Endothelial cell of umbilical vein (primary cell): ENCODE measurements at regions not wholly inside any gene's neighbourhood (a gene's known extent, or its start where the extent isn't known, plus 50 kb on each side); places are given as distances from the start of the nearest gene placed in this dataset.

Experiments used
- BruUV-seq: library from RNA; stranded (reverse); fragments of 400-500 nt; replicated peaks from 2 replicates; lab custom pipeline; 2021; lab: Mats Ljungman, UMichigan
- CTCF ChIA-PET: fragments of 300-600, 350-600 bp; sonication (Branson Sonifier 250); formaldehyde crosslinking; loops from one replicate; lab custom pipeline; 2021; ENCODE audit warnings: antibody characterized with exemption, inconsistent platforms; lab: Charles Lee
- POLR2A ChIA-PET: fragments of 300-600, 350-600 bp; sonication (Branson Sonifier 250); formaldehyde crosslinking; loops from one replicate; lab custom pipeline; 2021; ENCODE audit warnings: antibody characterized with exemption, inconsistent platforms; lab: Charles Lee
- DNase-seq: peaks from one replicate; pipeline ENCODE4 v3.0.0-alpha.2; 2011; ENCODE audit warnings: low read depth, low spot score
- FAIRE-seq: peaks from 2 replicates; lab custom pipeline; 2011; peaks lifted over from hg19 to GRCh38; lab: Jason Lieb, UNC
- H2AFZ ChIP-seq: 2 replicates; pipeline ENCODE4 v1.6.0; 2012; ENCODE audit warnings: low read depth, low read length, control low read depth, inconsistent platforms
- H3K27ac ChIP-seq: 2 replicates; pipeline ENCODE4 v1.5.1; 2011; ENCODE audit warnings: low read depth, mild to moderate bottlenecking, control low read depth, low read length, moderate library complexity; ENCODE audit not compliant: insufficient read depth
- H3K27me3 ChIP-seq, 2 experiments: 2 replicates each; pipeline versions ENCODE4 v1.6.0 to v1.6.1; 2011; ENCODE audit warnings: low read length in 2 of 2, mixed read lengths in 1 of 2; ENCODE audit not compliant: control insufficient read depth in 2 of 2, insufficient read depth in 2 of 2
- H3K36me3 ChIP-seq, 2 experiments: 2 replicates in 1 of 2; 3 replicates in 1 of 2; pipeline ENCODE4 v1.5.1; 2011; ENCODE audit warnings: low read length in 2 of 2, mild to moderate bottlenecking in 1 of 2, moderate library complexity in 1 of 2; ENCODE audit not compliant: control insufficient read depth in 2 of 2, insufficient read depth in 2 of 2; ENCODE audit errors: extremely low read depth in 1 of 2
- H3K4me1 ChIP-seq: 3 replicates; pipeline ENCODE4 v1.5.1; 2011; ENCODE audit warnings: mild to moderate bottlenecking, low read length; ENCODE audit not compliant: control insufficient read depth, insufficient read depth; ENCODE audit errors: extremely low read depth
- H3K4me2 ChIP-seq: 2 replicates; pipeline ENCODE4 v1.6.1; 2011; ENCODE audit warnings: low read length, control low read depth, mixed read lengths; ENCODE audit not compliant: insufficient read depth
- H3K4me3 ChIP-seq, 3 experiments: fragments of 200-600 bp in 1 of 3; sonication (generic), shearing (Covaris generic) in 1 of 3; replicated peaks in 1 of 3; 2 replicates each; pipeline ENCODE4 v1.5.1; 2011 to 2016; ENCODE audit warnings: control low read depth in 3 of 3, low read length in 3 of 3, mild to moderate bottlenecking in 2 of 3, inconsistent platforms in 1 of 3, low read depth in 1 of 3, moderate library complexity in 1 of 3; ENCODE audit not compliant: insufficient read depth in 1 of 3
- H3K79me2 ChIP-seq: 2 replicates; pipeline ENCODE4 v1.6.0; 2012; ENCODE audit warnings: low read length, inconsistent platforms; ENCODE audit not compliant: control insufficient read depth, insufficient read depth
- H3K9ac ChIP-seq: replicated peaks from 2 replicates; pipeline ENCODE3; 2011; ENCODE audit warnings: low read length, control low read depth; ENCODE audit not compliant: insufficient read depth; ENCODE audit errors: extremely low read depth
- H3K9me1 ChIP-seq: replicated peaks from 3 replicates; pipeline ENCODE4 v1.6.0; 2011; ENCODE audit warnings: mild to moderate bottlenecking, low read length; ENCODE audit not compliant: control insufficient read depth, insufficient read depth; ENCODE audit errors: extremely low read depth
- H3K9me3 ChIP-seq: replicated peaks from 2 replicates; pipeline ENCODE4 v1.5.1; 2012; ENCODE audit warnings: low read length, inconsistent platforms; ENCODE audit not compliant: control insufficient read depth, insufficient read depth
- H4K20me1 ChIP-seq: replicated peaks from 2 replicates; pipeline ENCODE3; 2011; ENCODE audit warnings: mild to moderate bottlenecking, low read length; ENCODE audit not compliant: control insufficient read depth, insufficient read depth; ENCODE audit errors: extremely low read depth
- CTCF ChIP-seq, 2 donors: IDR thresholded peaks; 1 replicate in 1 of 2; 2 replicates in 1 of 2; pipeline ENCODE4 v1.5.1; 2011; ENCODE audit warnings: low read length in 2 of 2, mild to moderate bottlenecking in 2 of 2, moderate library complexity in 2 of 2, control low read depth in 1 of 2, inconsistent platforms in 1 of 2, low read depth in 1 of 2; ENCODE audit not compliant: insufficient read depth in 1 of 2; ENCODE audit errors: extremely low read depth in 1 of 2
- EZH2 ChIP-seq: IDR thresholded peaks from 2 replicates; pipeline ENCODE4 v1.6.1; 2012; ENCODE audit warnings: borderline replicate concordance, low read depth, mild to moderate bottlenecking, moderate library complexity, low read length, inconsistent platforms; ENCODE audit not compliant: severe bottlenecking
- FOS ChIP-seq: IDR thresholded peaks from 2 replicates; pipeline ENCODE4 v1.6.1; 2011; ENCODE audit warnings: mild to moderate bottlenecking, low read length, moderate library complexity, borderline replicate concordance; ENCODE audit not compliant: insufficient read depth
- GATA2 ChIP-seq: IDR thresholded peaks from 2 replicates; pipeline ENCODE4 v1.7.0; 2011; ENCODE audit warnings: low read depth, mild to moderate bottlenecking, moderate library complexity, mixed read lengths, low read length; ENCODE audit not compliant: insufficient read length, insufficient read depth
- JUN ChIP-seq: IDR thresholded peaks from 2 replicates; pipeline ENCODE4 v1.6.1; 2011; ENCODE audit warnings: borderline replicate concordance, low read depth; ENCODE audit not compliant: insufficient read length, insufficient read depth
- MAX ChIP-seq: IDR thresholded peaks from 2 replicates; pipeline ENCODE4 v1.6.1; 2011; ENCODE audit not compliant: insufficient read depth, insufficient read length
- MYC ChIP-seq: IDR thresholded peaks from one replicate; pipeline ENCODE4 v1.6.1; 2011; ENCODE audit warnings: mild to moderate bottlenecking, low read depth, low read length
- POLR2A ChIP-seq: IDR thresholded peaks from 2 replicates; pipeline ENCODE4 v1.6.1; 2012; ENCODE audit warnings: low read depth, mild to moderate bottlenecking, control low read depth, low read length
- POLR2AphosphoS5 ChIP-seq: IDR thresholded peaks from 2 replicates; pipeline ENCODE4 v1.6.1; 2012; ENCODE audit warnings: low read depth, mild to moderate bottlenecking, control low read depth, low read length, moderate library complexity; ENCODE audit not compliant: insufficient read depth
- dilution Hi-C: fragments of 300-500 bp; cut with MboI; formaldehyde crosslinking; loops from one replicate; pipeline ENCODE4 v1.15.0; 2019; ENCODE audit warnings: low sequenced_read_pairs; ENCODE audit not compliant: extremely low pct_ligation_motif_present
- intact Hi-C: fragments of 100-400 bp; cut with micrococcal nuclease; formaldehyde crosslinking; loops from one replicate; pipeline ENCODE4 v1.10.0; 2022

GRCh38 chr4:180946188-180946587 lies 1297.0 kb upstream of the TENM3 start:
- FAIRE-seq (no peak), DNase-seq (no peak)
- Histone ChIP-seq H3K36me3 (no peaks in the 10 kb centered on the region), H3K79me2 (no peaks in the 10 kb centered on the region), H3K9ac (no peak overlapping the region), H3K4me1 (no peaks in the 10 kb centered on the region), H3K4me2 (no peak overlapping the region), H3K27ac (no peak overlapping the region), H3K9me3 (peaks cover 1% of the 10 kb centered on the region), H3K27me3 (no peaks in the 10 kb centered on the region), H3K4me3 (no peak overlapping the region), H2AFZ (no peak overlapping the region), H4K20me1 (no peaks in the 10 kb centered on the region), H3K9me1 (no peaks in the 10 kb centered on the region)
- TF ChIP-seq CTCF (IDR thresholded peaks at IDR 0.05; ENCODE audit: extremely low read depth in 1 of 2, insufficient read depth in 1 of 2, low read depth in 1 of 2, low read length in 2 of 2), result no peak
- no peak for TF ChIP-seq GATA2
- no peak for TF ChIP-seq EZH2
- no peak for TF ChIP-seq JUN
- no peak for TF ChIP-seq POLR2A
- no peak for TF ChIP-seq POLR2AphosphoS5
- TF ChIP-seq FOS, result no peak
- TF ChIP-seq MAX, result no peak
- no peak for TF ChIP-seq MYC
- dilution Hi-C loops (no loop called here), intact Hi-C loops (no loop called here)
- POLR2A ChIA-PET, result no interaction called here
- BruUV-seq, result no TSS peak
- CTCF ChIA-PET, result no interaction called here
